ENCODE measurements at regions not wholly inside any gene's neighbourhood (a gene's known extent, or its start where the extent isn't known, plus 50 kb on each side); places are given as distances from the start of the nearest gene placed in this dataset.
"Not testable (repeated sequence)": the region's sequence is repeated elsewhere in the genome, so short reads cannot be mapped to it uniquely, and the experiment has no call there.

- DNase-seq, result no peak
Observed at GRCh38 chr15:62848632-62849050, 193.9 kb upstream of the TPM1 start.

GRCh38 chr15:62849316-62850106, 193.0 kb upstream of the TPM1 start:
- no peak for DNase-seq

GRCh38 chr15:62850318-62850717, 192.2 kb upstream of the TPM1 start:
- no peak for DNase-seq

GRCh38 chr15:62850791-62851291, 191.7 kb upstream of the TPM1 start:
- no peak for DNase-seq

- no peak for DNase-seq
Observed at GRCh38 chr15:62853114-62853840, 189.3 kb upstream of the TPM1 start.

- no peak for DNase-seq
Observed at GRCh38 chr15:62853841-62854225, 188.7 kb upstream of the TPM1 start.

GRCh38 chr15:62854420-62855084, 188.0 kb upstream of the TPM1 start:
- DNase-seq, result no peak

GRCh38 chr15:62855085-62855476, 187.5 kb upstream of the TPM1 start:
- DNase-seq, result no peak

- DNase-seq, result no peak
Observed at GRCh38 chr15:62856466-62857246, 185.9 kb upstream of the TPM1 start.

GRCh38 chr15:62857411-62857853, 185.1 kb upstream of the TPM1 start:
- no peak for DNase-seq

- DNase-seq, result no peak
Observed at GRCh38 chr15:62858343-62858742, 184.2 kb upstream of the TPM1 start.

GRCh38 chr15:62862717-62863116, 179.8 kb upstream of the TPM1 start:
- DNase-seq, result no peak

GRCh38 chr15:62866366-62866765, 176.2 kb upstream of the TPM1 start:
- no peak for DNase-seq

- DNase-seq, result no peak
Observed at GRCh38 chr15:62867844-62868243, 174.7 kb upstream of the TPM1 start.

- no peak for DNase-seq
Observed at GRCh38 chr15:62868507-62868906, 174.0 kb upstream of the TPM1 start.

- no peak for DNase-seq
Observed at GRCh38 chr15:62869116-62869515, 173.4 kb upstream of the TPM1 start.

GRCh38 chr15:62870216-62870615, 172.3 kb upstream of the TPM1 start:
- no peak for DNase-seq

- not testable (repeated sequence) for DNase-seq
Observed at GRCh38 chr15:62870701-62871100, 171.8 kb upstream of the TPM1 start.

- DNase-seq, result no peak
Observed at GRCh38 chr15:62873203-62873602, 169.3 kb upstream of the TPM1 start.

- DNase-seq, result no peak
Observed at GRCh38 chr15:62874064-62874463, 168.5 kb upstream of the TPM1 start.

- no peak for DNase-seq
Observed at GRCh38 chr15:62874959-62875625, 167.5 kb upstream of the TPM1 start.

- no peak for DNase-seq
Observed at GRCh38 chr15:62875626-62876021, 166.9 kb upstream of the TPM1 start.
